WERI-Rb-1 (cell line): ENCODE measurements at regions not wholly inside any gene's neighbourhood (a gene's known extent, or its start where the extent isn't known, plus 50 kb on each side); places are given as distances from the start of the nearest gene placed in this dataset.

Source experiments
- DNase-seq: peaks from one replicate; pipeline ENCODE4 v3.0.0-alpha.2; 2020
- H3K27ac ChIP-seq: fragments of 250-450 bp; sonication (Bioruptor Pico); 2 replicates; pipeline ENCODE4 v1.5.1; 2020; ENCODE audit warnings: mild to moderate bottlenecking, moderate library complexity
- H3K27me3 ChIP-seq: fragments of 250-450 bp; sonication (Bioruptor Pico); 2 replicates; pipeline ENCODE4 v1.5.1; 2021; ENCODE audit warnings: mild to moderate bottlenecking, low read depth, moderate library complexity; ENCODE audit not compliant: insufficient read depth, severe bottlenecking
- H3K36me3 ChIP-seq: fragments of 250-450 bp; sonication (Bioruptor Pico); 2 replicates; pipeline ENCODE4 v1.5.1; 2020; ENCODE audit warnings: mild to moderate bottlenecking, moderate library complexity
- H3K4me3 ChIP-seq: 2 replicates; pipeline ENCODE4 v1.5.1; 2011; ENCODE audit warnings: low read depth, mild to moderate bottlenecking, control low read depth, low read length
- H3K9me3 ChIP-seq: fragments of 250-450 bp; sonication (Bioruptor Pico); 2 replicates; pipeline ENCODE4 v1.5.1; 2021; ENCODE audit warnings: mild to moderate bottlenecking, moderate library complexity; ENCODE audit not compliant: severe bottlenecking
- TF ChIP-seq, protein P1 (sequence below): IDR thresholded peaks from 2 replicates; pipeline ENCODE4 v1.5.1; 2011; ENCODE audit warnings: low read depth, mild to moderate bottlenecking, control low read depth, inconsistent platforms, low read length

- Histone ChIP-seq H3K27me3 (no peaks in the 10 kb centered on the region), H3K27ac (no peak overlapping the region), H3K36me3 (no peaks in the 10 kb centered on the region), H3K9me3 (peaks cover 3% of the 10 kb centered on the region), H3K4me3 (no peak overlapping the region)
- TF ChIP-seq, protein P1, sequence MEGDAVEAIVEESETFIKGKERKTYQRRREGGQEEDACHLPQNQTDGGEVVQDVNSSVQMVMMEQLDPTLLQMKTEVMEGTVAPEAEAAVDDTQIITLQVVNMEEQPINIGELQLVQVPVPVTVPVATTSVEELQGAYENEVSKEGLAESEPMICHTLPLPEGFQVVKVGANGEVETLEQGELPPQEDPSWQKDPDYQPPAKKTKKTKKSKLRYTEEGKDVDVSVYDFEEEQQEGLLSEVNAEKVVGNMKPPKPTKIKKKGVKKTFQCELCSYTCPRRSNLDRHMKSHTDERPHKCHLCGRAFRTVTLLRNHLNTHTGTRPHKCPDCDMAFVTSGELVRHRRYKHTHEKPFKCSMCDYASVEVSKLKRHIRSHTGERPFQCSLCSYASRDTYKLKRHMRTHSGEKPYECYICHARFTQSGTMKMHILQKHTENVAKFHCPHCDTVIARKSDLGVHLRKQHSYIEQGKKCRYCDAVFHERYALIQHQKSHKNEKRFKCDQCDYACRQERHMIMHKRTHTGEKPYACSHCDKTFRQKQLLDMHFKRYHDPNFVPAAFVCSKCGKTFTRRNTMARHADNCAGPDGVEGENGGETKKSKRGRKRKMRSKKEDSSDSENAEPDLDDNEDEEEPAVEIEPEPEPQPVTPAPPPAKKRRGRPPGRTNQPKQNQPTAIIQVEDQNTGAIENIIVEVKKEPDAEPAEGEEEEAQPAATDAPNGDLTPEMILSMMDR = no peak
- no peak for DNase-seq
These were observed 459.8 kb downstream of the IPMK start for GRCh38 chr10:57807906-57808305.

DNA sequence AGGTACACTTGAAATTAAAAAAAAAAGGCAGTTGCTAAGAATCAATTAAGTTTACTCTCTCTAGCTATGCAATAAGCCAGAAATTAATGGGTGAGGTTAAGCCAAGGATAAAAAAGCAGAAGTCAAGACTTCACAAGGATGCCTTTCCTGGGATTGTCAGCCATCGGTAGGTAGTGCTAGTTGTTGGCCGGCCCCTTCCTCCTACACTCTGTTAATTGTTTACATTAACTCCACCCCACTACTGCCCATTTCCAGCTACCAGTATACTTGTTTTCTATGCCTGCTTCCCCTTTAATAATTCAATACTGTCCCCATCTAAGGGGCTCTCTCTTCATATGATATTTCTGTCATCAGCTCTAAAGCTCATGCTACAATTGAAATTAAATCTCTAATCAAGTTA is 461.0 kb downstream of the IPMK start:
- Histone ChIP-seq H3K36me3 (no peaks in the 10 kb centered on the region), H3K27me3 (no peaks in the 10 kb centered on the region), H3K4me3 (no peak overlapping the region), H3K9me3 (peaks cover 3% of the 10 kb centered on the region), H3K27ac (no peak overlapping the region)
- TF ChIP-seq, protein P1 = no peak
- no peak for DNase-seq

DNA sequence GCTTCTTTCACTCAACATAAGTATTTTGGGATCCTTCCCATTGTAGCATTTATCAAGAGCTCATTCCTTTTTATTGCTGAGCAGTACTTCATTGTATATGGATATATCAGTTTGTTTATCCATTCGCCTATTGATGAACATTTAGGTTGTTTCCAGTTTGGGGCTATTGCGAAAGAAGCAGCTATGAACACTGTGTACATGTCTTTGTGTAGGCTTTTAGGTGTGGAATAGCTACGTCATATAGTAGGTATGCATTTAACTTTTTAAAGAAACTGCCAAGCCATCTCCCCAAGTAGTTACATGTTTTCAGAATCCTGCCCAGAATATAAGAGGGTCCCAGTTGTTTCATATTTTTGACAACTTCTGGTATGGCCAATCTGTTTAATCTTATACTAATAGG is 468.1 kb downstream of the IPMK start:
- TF ChIP-seq, protein P1 = no peak
- Histone ChIP-seq H3K27me3 (no peaks in the 10 kb centered on the region), H3K36me3 (no peaks in the 10 kb centered on the region), H3K9me3 (no peaks in the 10 kb centered on the region), H3K27ac (no peak overlapping the region), H3K4me3 (no peak overlapping the region)
- DNase-seq = no peak

- Histone ChIP-seq H3K27ac (no peak overlapping the region), H3K36me3 (no peaks in the 10 kb centered on the region), H3K9me3 (no peaks in the 10 kb centered on the region), H3K27me3 (no peaks in the 10 kb centered on the region), H3K4me3 (no peak overlapping the region)
- TF ChIP-seq, protein P1 = no peak
- DNase-seq = no peak
These were observed 468.9 kb downstream of the IPMK start for GRCh38 chr10:57798830-57799229.

DNA sequence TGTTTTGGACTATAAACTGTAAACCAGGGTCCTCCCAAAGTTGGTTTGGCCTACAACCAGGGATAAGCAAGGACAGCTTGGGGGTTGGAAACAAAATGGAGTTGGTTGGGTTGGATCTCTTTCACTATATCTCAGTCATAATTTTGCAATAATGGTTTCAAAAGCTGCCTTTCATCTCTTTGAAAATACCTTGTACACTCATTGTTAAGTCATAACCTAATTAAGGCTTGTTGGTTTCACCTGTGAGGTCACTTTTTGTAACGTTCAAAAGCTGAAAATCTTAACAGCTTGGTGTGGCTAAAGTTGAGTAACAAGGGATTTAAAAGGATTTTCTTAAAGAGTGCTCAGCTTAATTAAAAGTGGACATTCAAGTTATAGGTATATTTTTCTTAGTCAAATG is 476.1 kb downstream of the IPMK start:
- no peaks in the 10 kb centered on the region for H3K27me3 ChIP-seq
- no peak for DNase-seq
- TF ChIP-seq, protein P1 = no peak
- H3K4me3 ChIP-seq = no peak overlapping the region
- no peaks in the 10 kb centered on the region for H3K9me3 ChIP-seq
- no peaks in the 10 kb centered on the region for H3K36me3 ChIP-seq
- peak overlapping the region; percentile 21; the same call in 1 of the 2 replicates for H3K27ac ChIP-seq

- Histone ChIP-seq H3K27ac (no peak overlapping the region), H3K4me3 (no peak overlapping the region), H3K9me3 (no peaks in the 10 kb centered on the region), H3K27me3 (no peaks in the 10 kb centered on the region), H3K36me3 (no peaks in the 10 kb centered on the region)
- DNase-seq = no peak
- TF ChIP-seq, protein P1 = no peak
These were observed 477.0 kb downstream of the IPMK start for GRCh38 chr10:57790703-57791102.
